ENCODE measurements at regions not wholly inside any gene's neighbourhood (a gene's known extent, or its start where the extent isn't known, plus 50 kb on each side); places are given as distances from the start of the nearest gene placed in this dataset.

DNA sequence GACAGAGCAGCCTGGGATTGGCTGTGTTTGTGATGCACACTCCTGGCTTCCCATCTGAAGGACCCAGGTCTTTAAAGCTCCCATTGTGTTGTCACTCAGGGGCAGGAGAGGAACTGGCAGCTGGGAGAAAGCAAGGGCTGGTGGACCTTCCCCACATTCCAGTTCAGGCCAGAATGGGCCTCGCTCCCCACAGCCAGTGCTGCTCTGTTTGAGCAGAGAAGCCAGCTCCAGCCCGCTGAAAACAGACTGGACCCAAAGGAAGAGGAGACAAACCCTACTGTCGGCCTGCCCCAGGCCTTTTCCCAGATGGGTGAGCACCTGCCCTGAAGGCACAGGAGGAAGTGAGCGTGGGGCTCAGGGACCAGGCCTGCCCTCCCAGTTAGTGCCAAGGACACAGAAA is 499.4 kb downstream of the NPHP4 start:
- H3K9me3 ChIP-seq (ENCODE audit: low read depth, low read length) = no peaks in the 10 kb centered on the region
- H3K4me2 ChIP-seq (ENCODE audit: insufficient read depth, low read length) = no peak overlapping the region
- DNase-seq (ENCODE audit: insufficient read length, low spot score, missing footprints) = no peak
- H3K27ac ChIP-seq (ENCODE audit: low read depth, low read length) = no peak overlapping the region
- no peak overlapping the region for H2AFZ ChIP-seq (ENCODE audit: low read length)
- no peaks in the 10 kb centered on the region for H3K4me1 ChIP-seq (ENCODE audit: insufficient read depth, low read length)
- no peaks in the 10 kb centered on the region for H4K20me1 ChIP-seq (ENCODE audit: insufficient read depth, low read length)
- H3K4me3 ChIP-seq (ENCODE audit: insufficient read depth, low read length) = no peak overlapping the region
- H3K36me3 ChIP-seq (ENCODE audit: insufficient read depth, low read length) = no peaks in the 10 kb centered on the region
- no peaks in the 10 kb centered on the region for H3K79me2 ChIP-seq (ENCODE audit: insufficient read depth, low read length)
- H3K27me3 ChIP-seq (ENCODE audit: insufficient read depth, low read length) = no peaks in the 10 kb centered on the region
- TF ChIP-seq CTCF (IDR thresholded peaks at IDR 0.05; ENCODE audit: extremely low read depth, low read depth, low read length) = no peak

GRCh38 chr1:5491207-5491904 is 500.9 kb downstream of the NPHP4 start:
- no peak for TF ChIP-seq CTCF (IDR thresholded peaks at IDR 0.05; ENCODE audit: extremely low read depth, low read depth, low read length)
- H3K27ac ChIP-seq (ENCODE audit: low read depth, low read length) = no peak overlapping the region

GRCh38 chr1:5490635-5491034 is 501.6 kb downstream of the NPHP4 start:
- no peak for TF ChIP-seq CTCF (IDR thresholded peaks at IDR 0.05; ENCODE audit: extremely low read depth, low read depth, low read length)
- Histone ChIP-seq H3K4me1 (ENCODE audit: insufficient read depth, low read length) (no peaks in the 10 kb centered on the region), H3K27me3 (ENCODE audit: insufficient read depth, low read length) (no peaks in the 10 kb centered on the region), H2AFZ (ENCODE audit: low read length) (no peak overlapping the region), H4K20me1 (ENCODE audit: insufficient read depth, low read length) (no peaks in the 10 kb centered on the region), H3K27ac (ENCODE audit: low read depth, low read length) (no peak overlapping the region), H3K9me3 (ENCODE audit: low read depth, low read length) (no peaks in the 10 kb centered on the region), H3K4me2 (ENCODE audit: insufficient read depth, low read length) (no peak overlapping the region), H3K36me3 (ENCODE audit: insufficient read depth, low read length) (no peaks in the 10 kb centered on the region), H3K4me3 (ENCODE audit: insufficient read depth, low read length) (no peak overlapping the region), H3K79me2 (ENCODE audit: insufficient read depth, low read length) (no peaks in the 10 kb centered on the region)
- no peak for DNase-seq (ENCODE audit: insufficient read length, low spot score, missing footprints)

More at GRCh38 chr1:5491207-5491904, 500.9 kb downstream of the NPHP4 start:
- H4K20me1 ChIP-seq (ENCODE audit: insufficient read depth, low read length) = no peaks in the 10 kb centered on the region
- H3K79me2 ChIP-seq (ENCODE audit: insufficient read depth, low read length) = no peaks in the 10 kb centered on the region
- no peak overlapping the region for H2AFZ ChIP-seq (ENCODE audit: low read length)
- DNase-seq (ENCODE audit: insufficient read length, low spot score, missing footprints) = no peak
- H3K4me1 ChIP-seq (ENCODE audit: insufficient read depth, low read length) = no peaks in the 10 kb centered on the region
- no peak overlapping the region for H3K4me2 ChIP-seq (ENCODE audit: insufficient read depth, low read length)
- H3K9me3 ChIP-seq (ENCODE audit: low read depth, low read length) = no peaks in the 10 kb centered on the region
- H3K27me3 ChIP-seq (ENCODE audit: insufficient read depth, low read length) = no peaks in the 10 kb centered on the region
- no peak overlapping the region for H3K4me3 ChIP-seq (ENCODE audit: insufficient read depth, low read length)
- no peaks in the 10 kb centered on the region for H3K36me3 ChIP-seq (ENCODE audit: insufficient read depth, low read length)

GRCh38 chr1:5488448-5488847 is 503.8 kb downstream of the NPHP4 start:
- Histone ChIP-seq H3K27ac (ENCODE audit: low read depth, low read length) (no peak overlapping the region), H3K36me3 (ENCODE audit: insufficient read depth, low read length) (no peaks in the 10 kb centered on the region), H3K79me2 (ENCODE audit: insufficient read depth, low read length) (no peaks in the 10 kb centered on the region), H4K20me1 (ENCODE audit: insufficient read depth, low read length) (no peaks in the 10 kb centered on the region), H3K4me2 (ENCODE audit: insufficient read depth, low read length) (no peak overlapping the region), H2AFZ (ENCODE audit: low read length) (no peak overlapping the region), H3K4me3 (ENCODE audit: insufficient read depth, low read length) (no peak overlapping the region), H3K4me1 (ENCODE audit: insufficient read depth, low read length) (no peaks in the 10 kb centered on the region), H3K9me3 (ENCODE audit: low read depth, low read length) (no peaks in the 10 kb centered on the region), H3K27me3 (ENCODE audit: insufficient read depth, low read length) (no peaks in the 10 kb centered on the region)
- no peak for TF ChIP-seq CTCF (IDR thresholded peaks at IDR 0.05; ENCODE audit: extremely low read depth, low read depth, low read length)
- no peak for DNase-seq (ENCODE audit: insufficient read length, low spot score, missing footprints)
